HUES64 (cell line): ENCODE measurements at regions not wholly inside any gene's neighbourhood (a gene's known extent, or its start where the extent isn't known, plus 50 kb on each side); places are given as distances from the start of the nearest gene placed in this dataset.
"Not testable (repeated sequence)": the region's sequence is repeated elsewhere in the genome, so short reads cannot be mapped to it uniquely, and the experiment has no call there.

Experiments
- H3K27ac ChIP-seq: 2 replicates; pipeline ENCODE4 v1.7.0; 2013; ENCODE audit warnings: low read depth, low read length, inconsistent platforms
- H3K27me3 ChIP-seq: 2 replicates; pipeline ENCODE4 v1.6.1; 2013; ENCODE audit warnings: mild to moderate bottlenecking, low read length; ENCODE audit not compliant: insufficient read depth
- H3K36me3 ChIP-seq: 2 replicates; pipeline ENCODE4 v1.6.1; 2013; ENCODE audit warnings: mild to moderate bottlenecking, low read length; ENCODE audit not compliant: insufficient read depth
- H3K4me1 ChIP-seq: 2 replicates; pipeline ENCODE4 v1.6.1; 2013; ENCODE audit warnings: mild to moderate bottlenecking, low read length, moderate library complexity; ENCODE audit not compliant: insufficient read depth
- H3K4me3 ChIP-seq: 2 replicates; pipeline ENCODE4 v1.5.1; 2013; ENCODE audit warnings: mild to moderate bottlenecking, low read length, moderate library complexity
- H3K9ac ChIP-seq: 2 replicates; pipeline ENCODE4 v1.6.1; 2013; ENCODE audit warnings: mild to moderate bottlenecking, low read depth, low read length
- H3K9me3 ChIP-seq: 2 replicates; pipeline ENCODE4 v1.6.1; 2013; ENCODE audit warnings: low read depth, low read length; ENCODE audit not compliant: insufficient read depth
- WGBS: fragments of 150-250, 120-280 bp; methylation state at CpG from one replicate; pipeline ENCODE4 v1.1.7; 2013; ENCODE audit warnings: missing lambda C conversion rate; 5-methylcytosine and 5-hydroxymethylcytosine counted together

GRCh38 chr10:65046831-65047230 is 1525.6 kb downstream of the REEP3 start:
- Histone ChIP-seq H3K9me3 (peaks cover 11% of the 10 kb centered on the region), H3K27ac (no peak overlapping the region), H3K27me3 (no peaks in the 10 kb centered on the region), H3K36me3 (no peaks in the 10 kb centered on the region), H3K4me1 (no peaks in the 10 kb centered on the region), H3K9ac (no peak overlapping the region), H3K4me3 (no peak overlapping the region)
- WGBS: 80% methylated on average over 1 of the region's 1 CpG

- not testable (repeated sequence) for H3K4me1 ChIP-seq, H3K27ac ChIP-seq, H3K9ac ChIP-seq, H3K27me3 ChIP-seq, H3K4me3 ChIP-seq, H3K9me3 ChIP-seq, H3K36me3 ChIP-seq
- WGBS: 94% methylated on average over 19 of the region's 22 CpGs
Observed at GRCh38 chr10:65052111-65052510, 1530.9 kb downstream of the REEP3 start.

- H3K9ac ChIP-seq, H3K9me3 ChIP-seq, H3K36me3 ChIP-seq, H3K27me3 ChIP-seq, H3K4me3 ChIP-seq, H3K4me1 ChIP-seq, H3K27ac ChIP-seq: not testable (repeated sequence)
- 95% methylated on average over 18 of the region's 18 CpGs for WGBS
Observed at GRCh38 chr10:65053397-65053796, 1532.2 kb downstream of the REEP3 start.

GRCh38 chr10:65053831-65054351 is 1532.7 kb downstream of the REEP3 start:
- not testable (repeated sequence) for H3K27ac ChIP-seq, H3K4me3 ChIP-seq, H3K36me3 ChIP-seq, H3K27me3 ChIP-seq, H3K9ac ChIP-seq, H3K4me1 ChIP-seq, H3K9me3 ChIP-seq
- 98% methylated on average over 46 of the region's 46 CpGs for WGBS

- not testable (repeated sequence) for H3K36me3 ChIP-seq, H3K27me3 ChIP-seq, H3K9ac ChIP-seq, H3K9me3 ChIP-seq, H3K4me3 ChIP-seq, H3K4me1 ChIP-seq, H3K27ac ChIP-seq
- WGBS: 96% methylated on average over 12 of the region's 12 CpGs
Observed at GRCh38 chr10:65054701-65055100, 1533.5 kb downstream of the REEP3 start.

- Histone ChIP-seq H3K9me3 (no peaks in the 10 kb centered on the region), H3K36me3 (no peaks in the 10 kb centered on the region), H3K4me3 (no peak overlapping the region), H3K27ac (no peak overlapping the region), H3K27me3 (no peaks in the 10 kb centered on the region), H3K4me1 (no peaks in the 10 kb centered on the region), H3K9ac (no peak overlapping the region)
- 95% methylated on average over 1 of the region's 1 CpG for WGBS
Observed at GRCh38 chr10:65065278-65065677, 1544.1 kb downstream of the REEP3 start.

GRCh38 chr10:65083222-65083621 is 1562.0 kb downstream of the REEP3 start:
- H3K9me3 ChIP-seq: peaks cover 62% of the 10 kb centered on the region
- H3K36me3 ChIP-seq: no peaks in the 10 kb centered on the region
- no peaks in the 10 kb centered on the region for H3K4me1 ChIP-seq
- H3K9ac ChIP-seq: no peak overlapping the region
- H3K27ac ChIP-seq: no peak overlapping the region
- no peak overlapping the region for H3K4me3 ChIP-seq
- H3K27me3 ChIP-seq: no peaks in the 10 kb centered on the region
- WGBS: 86% methylated on average over 6 of the region's 6 CpGs

GRCh38 chr10:65090991-65091390 is 1569.8 kb downstream of the REEP3 start:
- Histone ChIP-seq H3K27ac (no peak overlapping the region), H3K9me3 (peaks cover 10% of the 10 kb centered on the region; the same call in 1 of the 2 replicates), H3K4me1 (no peaks in the 10 kb centered on the region), H3K27me3 (no peaks in the 10 kb centered on the region), H3K9ac (no peak overlapping the region), H3K36me3 (no peaks in the 10 kb centered on the region), H3K4me3 (no peak overlapping the region)

- Histone ChIP-seq H3K27me3 (no peaks in the 10 kb centered on the region), H3K9me3 (peaks cover 10% of the 10 kb centered on the region; the same call in 1 of the 2 replicates), H3K9ac (no peak overlapping the region), H3K4me1 (no peaks in the 10 kb centered on the region), H3K27ac (no peak overlapping the region), H3K4me3 (no peak overlapping the region), H3K36me3 (no peaks in the 10 kb centered on the region)
- WGBS: 100% methylated on average over 1 of the region's 1 CpG
Observed at GRCh38 chr10:65100146-65100545, 1578.9 kb downstream of the REEP3 start.

- H3K27me3 ChIP-seq, H3K9ac ChIP-seq, H3K36me3 ChIP-seq, H3K27ac ChIP-seq, H3K4me3 ChIP-seq, H3K4me1 ChIP-seq: not testable (repeated sequence)
- WGBS: 94% methylated on average over 4 of the region's 4 CpGs
- H3K9me3 ChIP-seq: peaks cover 12% of the 10 kb centered on the region; the same call in 1 of the 2 replicates
Observed at GRCh38 chr10:65100881-65101280, 1579.7 kb downstream of the REEP3 start.

GRCh38 chr10:65110009-65110408 is 1588.8 kb downstream of the REEP3 start:
- WGBS: over 99% methylated on average over 2 of the region's 2 CpGs
- Histone ChIP-seq H3K4me1 (no peaks in the 10 kb centered on the region), H3K27me3 (no peaks in the 10 kb centered on the region), H3K9me3 (peaks cover 9% of the 10 kb centered on the region; the same call in 1 of the 2 replicates), H3K9ac (no peak overlapping the region), H3K4me3 (no peak overlapping the region), H3K27ac (no peak overlapping the region), H3K36me3 (no peaks in the 10 kb centered on the region)

GRCh38 chr10:65111059-65111458 is 1589.9 kb downstream of the REEP3 start:
- not testable (repeated sequence) for H3K36me3 ChIP-seq, H3K4me3 ChIP-seq, H3K27me3 ChIP-seq, H3K27ac ChIP-seq, H3K4me1 ChIP-seq, H3K9ac ChIP-seq, H3K9me3 ChIP-seq
- 82% methylated on average over 6 of the region's 6 CpGs for WGBS
